ENCODE measurements at regions not wholly inside any gene's neighbourhood (a gene's known extent, or its start where the extent isn't known, plus 50 kb on each side); places are given as distances from the start of the nearest gene placed in this dataset.

DNA sequence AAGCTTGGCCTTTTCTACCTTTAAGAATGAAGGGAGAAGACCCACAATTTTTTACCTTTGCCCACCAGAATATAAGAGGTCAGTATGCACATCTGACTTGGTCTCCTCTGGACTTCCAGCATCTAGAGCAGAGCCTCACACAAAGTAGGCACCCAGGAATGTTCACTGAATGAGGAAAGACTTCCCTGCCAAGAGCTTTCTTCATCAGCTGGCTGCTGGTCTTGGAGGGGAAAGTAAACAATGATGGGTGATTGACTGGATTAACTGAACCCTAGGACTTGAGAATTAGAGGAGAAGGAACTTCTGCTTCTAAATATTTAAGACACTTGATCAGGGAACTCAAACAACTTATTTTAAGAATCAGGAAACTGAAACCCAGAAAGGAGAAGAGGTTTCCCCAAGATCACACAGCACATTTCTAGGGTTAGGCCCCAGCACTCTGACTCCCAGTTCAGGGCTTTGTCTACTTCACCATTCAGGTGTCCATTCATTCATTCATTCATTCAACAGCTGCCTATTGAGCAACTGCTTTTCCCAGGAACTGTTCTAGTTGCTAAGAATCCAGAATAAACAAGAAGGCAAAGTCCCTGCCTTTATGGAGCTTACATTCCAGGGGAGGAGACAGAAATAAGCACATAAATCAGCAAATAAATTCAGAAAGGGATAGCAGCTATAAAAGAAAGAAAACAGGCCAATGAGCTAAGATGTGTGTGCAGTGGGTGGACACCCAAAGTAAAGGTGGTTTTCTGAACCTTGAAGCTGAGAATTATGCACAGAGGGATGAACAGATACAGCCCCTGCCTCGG, 216.9 kb upstream of the LRFN2 start:
- no peak for DNase-seq (ENCODE audit: low read depth in 3 of 3, low spot score in 2 of 3)

- DNase-seq (ENCODE audit: low read depth in 3 of 3, low spot score in 2 of 3): no peak
Measured at GRCh38 chr6:40802481-40802880, 215.3 kb upstream of the LRFN2 start.

GRCh38 chr6:40799296-40800140, 212.4 kb upstream of the LRFN2 start:
- no peak for DNase-seq (ENCODE audit: low read depth in 3 of 3, low spot score in 2 of 3)

DNA sequence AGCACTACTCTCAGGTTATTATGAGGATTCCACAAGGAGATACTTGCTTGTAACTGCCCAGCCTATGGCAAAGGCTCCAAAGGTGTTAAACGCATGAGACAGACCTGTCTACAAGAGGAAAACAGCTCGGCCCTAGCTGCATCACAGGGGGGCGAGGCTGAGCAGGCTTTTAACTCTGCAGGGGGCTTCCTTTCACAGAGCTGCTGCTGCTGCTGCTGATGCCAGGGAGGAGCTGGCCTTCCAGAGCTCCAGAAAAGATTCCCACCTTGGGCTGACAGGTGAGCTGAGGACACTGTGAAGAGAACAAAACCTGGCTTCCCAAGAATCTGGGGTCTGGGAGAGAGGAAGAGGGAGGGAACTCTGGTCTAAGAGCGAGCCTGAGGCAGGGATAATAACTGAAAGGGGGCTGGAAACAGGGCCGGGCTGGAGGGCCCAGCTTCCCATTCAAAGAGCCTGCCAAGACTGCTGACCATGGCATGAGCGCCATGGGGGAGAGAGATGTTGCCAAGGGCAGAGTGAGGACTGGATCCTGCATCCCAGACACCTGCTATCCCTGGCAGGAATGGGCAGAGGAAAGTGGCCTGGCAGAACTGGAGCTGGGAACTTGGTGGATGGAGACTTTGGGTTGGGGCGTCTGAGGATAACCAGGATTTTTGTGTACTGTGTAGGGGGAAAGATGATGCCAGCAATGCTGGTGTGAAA, 211.1 kb upstream of the LRFN2 start:
- no peak for DNase-seq (ENCODE audit: low read depth in 3 of 3, low spot score in 2 of 3)

DNA sequence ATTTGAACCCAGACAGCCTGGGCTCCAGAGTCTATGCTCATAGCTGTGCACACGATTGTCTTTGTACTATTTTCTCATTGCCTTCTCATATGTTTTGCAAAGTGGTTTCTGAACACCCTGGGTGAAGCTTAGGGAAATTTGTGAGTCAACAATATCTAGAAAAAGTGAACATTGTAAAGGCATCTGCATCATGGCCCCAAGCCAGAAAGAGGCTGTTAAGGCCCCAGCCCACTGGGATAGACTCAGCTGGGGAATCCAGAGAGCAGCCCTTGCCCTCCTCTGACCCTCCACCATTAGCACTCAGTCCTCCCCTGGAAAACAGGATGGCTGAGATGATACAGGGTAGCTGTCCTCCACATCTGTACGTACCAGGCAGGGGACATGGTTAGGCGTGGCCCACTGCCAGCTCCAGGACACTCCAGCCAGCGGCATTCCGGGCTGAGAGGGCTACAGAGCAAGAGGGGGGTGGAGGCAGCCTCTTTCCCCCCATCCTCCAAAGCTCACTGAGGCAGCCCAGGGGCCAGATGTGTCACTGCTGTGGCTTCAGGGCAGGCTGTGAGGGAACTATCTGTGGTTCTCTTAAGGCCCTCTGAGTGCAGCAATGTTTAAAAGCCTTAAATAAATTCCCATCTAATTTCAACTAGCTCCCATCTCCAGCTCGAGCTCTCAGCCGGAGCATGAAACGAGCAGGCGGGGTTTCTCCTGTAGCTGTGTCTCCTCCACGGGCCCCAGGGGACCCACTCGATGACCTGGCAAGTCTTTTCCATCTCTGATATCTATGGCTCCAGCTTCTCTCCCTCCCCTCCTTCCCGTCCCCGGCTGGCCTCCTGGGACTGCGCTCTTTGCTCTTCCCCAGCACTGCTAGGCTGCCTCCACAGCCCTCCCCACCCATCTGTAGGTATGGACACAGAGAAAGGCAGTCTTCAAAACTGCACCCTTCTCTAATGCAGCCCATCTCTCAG, 209.4 kb upstream of the LRFN2 start:
- no peak for DNase-seq (ENCODE audit: low read depth in 3 of 3, low spot score in 2 of 3)

- DNase-seq (ENCODE audit: low read depth in 3 of 3, low spot score in 2 of 3): no peak
Measured at GRCh38 chr6:40794586-40794985, 207.4 kb upstream of the LRFN2 start.

DNA sequence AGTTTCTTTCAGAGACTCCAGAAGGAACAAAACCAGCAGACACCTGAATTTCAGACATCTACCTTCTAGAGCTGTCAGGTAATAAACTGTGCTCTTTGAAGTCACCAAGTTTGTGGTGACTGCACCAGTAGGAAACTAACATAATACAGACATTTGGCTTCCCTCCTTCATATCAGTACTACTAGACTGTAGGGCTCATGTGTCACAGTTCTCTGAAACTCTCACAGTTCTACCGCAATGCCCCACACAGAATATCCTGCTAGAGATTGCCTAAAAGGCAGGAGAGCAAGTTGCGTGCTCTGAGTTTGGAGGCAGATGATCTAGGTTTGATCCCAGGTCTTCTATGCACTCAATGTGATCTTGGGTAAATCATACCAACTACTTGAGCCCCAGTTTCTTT, 205.0 kb upstream of the LRFN2 start:
- no peak for DNase-seq (ENCODE audit: low read depth in 3 of 3, low spot score in 2 of 3)

GRCh38 chr6:40791004-40791403, 203.8 kb upstream of the LRFN2 start:
- no peak for DNase-seq (ENCODE audit: low read depth in 3 of 3, low spot score in 2 of 3)

GRCh38 chr6:40788661-40789655, 201.8 kb upstream of the LRFN2 start:
- DNase-seq (ENCODE audit: low read depth in 3 of 3, low spot score in 2 of 3): no peak

DNA sequence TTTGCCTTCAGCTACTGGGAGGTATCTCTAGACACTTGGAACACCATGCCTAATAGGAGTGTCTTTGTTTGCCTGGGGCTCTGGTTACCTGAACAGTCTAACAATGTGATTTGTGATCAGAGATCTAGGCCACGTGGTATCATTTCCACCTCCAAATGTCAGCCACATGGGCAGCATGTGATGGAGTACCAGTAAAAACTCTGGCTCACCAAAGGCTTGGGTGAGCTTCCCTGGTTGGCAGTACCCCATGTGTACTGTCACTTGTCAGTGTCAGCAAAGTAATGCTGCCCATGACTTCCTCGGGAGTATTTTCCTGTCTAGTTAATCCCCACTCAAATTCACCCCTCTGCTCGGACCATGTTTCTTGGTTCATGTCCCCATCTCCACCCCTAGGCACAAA, 195.2 kb upstream of the LRFN2 start:
- DNase-seq (ENCODE audit: low read depth in 3 of 3, low spot score in 2 of 3): no peak

- no peak for DNase-seq (ENCODE audit: low read depth in 3 of 3, low spot score in 2 of 3)
Measured at GRCh38 chr6:40780637-40781036, 193.5 kb upstream of the LRFN2 start.

DNA sequence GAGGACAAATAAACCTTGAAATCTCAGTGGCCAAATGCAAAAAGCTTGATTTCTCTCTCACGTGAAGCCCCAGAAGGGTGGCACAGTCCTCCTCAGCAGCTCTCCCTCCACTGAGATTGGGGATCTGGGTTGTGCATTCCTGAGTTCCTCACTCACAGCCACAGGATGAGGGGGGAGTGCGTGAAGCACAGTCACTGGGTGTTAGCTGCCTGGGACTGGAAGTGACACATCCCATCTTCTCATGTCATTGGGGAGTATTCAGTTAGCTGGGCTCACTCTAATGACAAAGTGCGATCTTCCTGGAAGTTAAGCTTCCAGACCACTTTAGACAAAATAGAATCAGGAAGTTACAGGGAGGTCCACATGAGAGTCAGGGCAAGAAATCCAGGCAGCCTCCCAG, 192.2 kb upstream of the LRFN2 start:
- no peak for DNase-seq (ENCODE audit: low read depth in 3 of 3, low spot score in 2 of 3)

GRCh38 chr6:40778918-40779317, 191.8 kb upstream of the LRFN2 start:
- no peak for DNase-seq (ENCODE audit: low read depth in 3 of 3, low spot score in 2 of 3)

GRCh38 chr6:40778196-40778595, 191.0 kb upstream of the LRFN2 start:
- DNase-seq (ENCODE audit: low read depth in 3 of 3, low spot score in 2 of 3): no peak

- no peak for DNase-seq (ENCODE audit: low read depth in 3 of 3, low spot score in 2 of 3)
Measured at GRCh38 chr6:40774932-40775331, 187.8 kb upstream of the LRFN2 start.

DNA sequence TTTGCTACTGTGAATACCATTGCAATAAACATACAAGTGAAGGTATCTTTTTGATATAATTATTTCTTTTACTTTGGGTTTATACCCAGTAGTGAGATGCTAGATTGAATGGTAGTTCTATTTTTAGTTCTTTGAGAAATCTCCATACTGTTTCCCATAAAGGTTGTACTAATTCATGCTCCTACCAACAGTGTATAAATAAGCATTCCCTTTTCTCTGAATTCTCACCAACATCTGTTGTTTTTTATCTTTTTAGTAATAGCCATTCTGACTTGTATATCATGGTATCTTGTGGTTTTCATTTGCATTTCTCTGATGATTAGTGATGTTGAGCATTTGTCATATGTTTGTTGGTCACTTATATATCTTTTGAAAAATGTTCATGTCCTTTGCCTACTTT, 183.6 kb upstream of the LRFN2 start:
- no peak for DNase-seq (ENCODE audit: low read depth in 3 of 3, low spot score in 2 of 3)

DNA sequence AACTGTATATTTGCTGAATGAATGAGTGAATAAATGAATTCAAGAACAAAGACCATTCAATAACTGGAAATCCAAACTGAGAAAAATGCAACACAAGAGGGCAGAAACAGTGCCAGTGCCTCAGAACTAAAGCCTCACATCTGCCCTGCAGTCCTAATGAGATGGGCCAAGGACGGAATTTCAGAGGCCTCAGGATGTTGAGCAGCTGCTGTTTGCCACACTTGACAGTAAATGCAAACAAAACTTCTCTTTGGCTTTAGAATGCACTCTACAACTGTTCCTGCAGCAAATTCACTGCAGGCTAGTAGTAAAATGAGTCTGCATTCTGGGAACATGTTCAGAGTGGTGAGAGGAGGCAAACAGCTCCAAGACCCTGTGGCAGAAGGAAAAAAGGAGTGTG, 177.6 kb upstream of the LRFN2 start:
- DNase-seq (ENCODE audit: low read depth in 3 of 3, low spot score in 2 of 3): no peak

- no peak for DNase-seq (ENCODE audit: low read depth in 3 of 3, low spot score in 2 of 3)
Measured at GRCh38 chr6:40762981-40763380, 175.8 kb upstream of the LRFN2 start.

- no peak for DNase-seq (ENCODE audit: low read depth in 3 of 3, low spot score in 2 of 3)
Measured at GRCh38 chr6:40760887-40761286, 173.7 kb upstream of the LRFN2 start.
